GM12865 (cell line): ENCODE measurements at regions not wholly inside any gene's neighbourhood (a gene's known extent, or its start where the extent isn't known, plus 50 kb on each side); places are given as distances from the start of the nearest gene placed in this dataset.
"Not testable (repeated sequence)": the region's sequence is repeated elsewhere in the genome, so short reads cannot be mapped to it uniquely, and the experiment has no call there.

Experiments
- DNase-seq: peaks from one replicate; pipeline ENCODE4 v3.0.0; 2010; ENCODE audit warnings: low read depth
- H3K4me3 ChIP-seq: 2 replicates; pipeline ENCODE4 v1.5.1; 2011; ENCODE audit warnings: mild to moderate bottlenecking, low read depth, low read length, control low read depth
- CTCF ChIP-seq: IDR thresholded peaks from 2 replicates; pipeline ENCODE4 v1.5.1; 2011; ENCODE audit warnings: low read length, control low read depth, low read depth, inconsistent platforms; ENCODE audit not compliant: insufficient read depth; ENCODE audit errors: missing control alignments

- H3K4me3 ChIP-seq: not testable (repeated sequence)
Measured at GRCh38 chr15:20194591-20195198, 346.9 kb downstream of the GOLGA6L6 start.

GRCh38 chr15:20192982-20193929 is 348.3 kb downstream of the GOLGA6L6 start:
- DNase-seq: not testable (repeated sequence)

More at GRCh38 chr15:20194591-20195198, 346.9 kb downstream of the GOLGA6L6 start:
- DNase-seq: not testable (repeated sequence)

GRCh38 chr15:20191508-20192125 is 350.0 kb downstream of the GOLGA6L6 start:
- H3K4me3 ChIP-seq, DNase-seq: not testable (repeated sequence)

More at GRCh38 chr15:20192982-20193929, 348.3 kb downstream of the GOLGA6L6 start:
- H3K4me3 ChIP-seq: not testable (repeated sequence)
- TF ChIP-seq CTCF: peak; percentile 20

- H3K4me3 ChIP-seq, DNase-seq: not testable (repeated sequence)
Measured at GRCh38 chr15:20188611-20189010, 353.0 kb downstream of the GOLGA6L6 start.

- not testable (repeated sequence) for DNase-seq, H3K4me3 ChIP-seq
Measured at GRCh38 chr15:20187370-20188355, 353.9 kb downstream of the GOLGA6L6 start.

GRCh38 chr15:20184879-20185278 is 356.7 kb downstream of the GOLGA6L6 start:
- DNase-seq: not testable (repeated sequence)

GRCh38 chr15:20168221-20168620 is 373.4 kb downstream of the GOLGA6L6 start:
- DNase-seq, H3K4me3 ChIP-seq: not testable (repeated sequence)

More at GRCh38 chr15:20184879-20185278, 356.7 kb downstream of the GOLGA6L6 start:
- H3K4me3 ChIP-seq: not testable (repeated sequence)

GRCh38 chr15:20153528-20153927 is 388.1 kb downstream of the GOLGA6L6 start:
- DNase-seq, H3K4me3 ChIP-seq: not testable (repeated sequence)

GRCh38 chr15:20148679-20149078 is 392.9 kb downstream of the GOLGA6L6 start:
- not testable (repeated sequence) for H3K4me3 ChIP-seq, DNase-seq

GRCh38 chr15:20148008-20148407 is 393.6 kb downstream of the GOLGA6L6 start:
- not testable (repeated sequence) for H3K4me3 ChIP-seq, DNase-seq

- DNase-seq, H3K4me3 ChIP-seq: not testable (repeated sequence)
Measured at GRCh38 chr15:20144333-20145036, 397.1 kb downstream of the GOLGA6L6 start.

- H3K4me3 ChIP-seq, DNase-seq: not testable (repeated sequence)
Measured at GRCh38 chr15:20142906-20143305, 398.7 kb downstream of the GOLGA6L6 start.

- not testable (repeated sequence) for H3K4me3 ChIP-seq, DNase-seq
Measured at GRCh38 chr15:20142410-20142809, 399.2 kb downstream of the GOLGA6L6 start.

GRCh38 chr15:20124668-20125067 is 416.9 kb downstream of the GOLGA6L6 start:
- not testable (repeated sequence) for H3K4me3 ChIP-seq, DNase-seq
